Activated CD4-positive, CD25-positive, alpha-beta regulatory T cell (primary cell): ENCODE measurements at regions not wholly inside any gene's neighbourhood (a gene's known extent, or its start where the extent isn't known, plus 50 kb on each side); places are given as distances from the start of the nearest gene placed in this dataset.

Experiments used
- DNase-seq, 4 experiments: peaks; one replicate each; lab custom pipeline; 2025; lab: John Stamatoyannopoulos, UW

- no peak for DNase-seq
Measured at GRCh38 chr13:40429706-40430545, 236.5 kb downstream of the FOXO1 start.

- no peak for DNase-seq
Measured at GRCh38 chr13:40432018-40432978, 234.1 kb downstream of the FOXO1 start.

GRCh38 chr13:40433001-40433400, 233.4 kb downstream of the FOXO1 start:
- no peak for DNase-seq

GRCh38 chr13:40433577-40433976, 232.9 kb downstream of the FOXO1 start:
- peak in 3 of 4 experiments; percentile 5 to 24 (median 7) for DNase-seq

- no peak for DNase-seq
Measured at GRCh38 chr13:40434516-40435397, 231.7 kb downstream of the FOXO1 start.

GRCh38 chr13:40438022-40438680, 228.3 kb downstream of the FOXO1 start:
- no peak for DNase-seq

- DNase-seq: no peak
Measured at GRCh38 chr13:40438999-40439797, 227.2 kb downstream of the FOXO1 start.

GRCh38 chr13:40439928-40440327, 226.5 kb downstream of the FOXO1 start:
- DNase-seq: no peak

GRCh38 chr13:40440990-40441820, 225.2 kb downstream of the FOXO1 start:
- DNase-seq: no peak

- DNase-seq: no peak
Measured at GRCh38 chr13:40442231-40442630, 224.2 kb downstream of the FOXO1 start.

GRCh38 chr13:40442826-40443225, 223.6 kb downstream of the FOXO1 start:
- DNase-seq: no peak

GRCh38 chr13:40444241-40444640, 222.2 kb downstream of the FOXO1 start:
- DNase-seq: no peak

GRCh38 chr13:40445557-40445990, 220.9 kb downstream of the FOXO1 start:
- DNase-seq: peak in 1 of 4 experiments; percentile 4

GRCh38 chr13:40446365-40446764, 220.1 kb downstream of the FOXO1 start:
- DNase-seq: no peak

- no peak for DNase-seq
Measured at GRCh38 chr13:40447857-40448256, 218.6 kb downstream of the FOXO1 start.

- no peak for DNase-seq
Measured at GRCh38 chr13:40452038-40452666, 214.3 kb downstream of the FOXO1 start.

- no peak for DNase-seq
Measured at GRCh38 chr13:40452741-40453334, 213.6 kb downstream of the FOXO1 start.

- DNase-seq: no peak
Measured at GRCh38 chr13:40453351-40454021, 213.0 kb downstream of the FOXO1 start.
